NCI-H2029 treated with DMSO at 0.1 percent for 48 hours (cell line): ENCODE measurements at regions not wholly inside any gene's neighbourhood (a gene's known extent, or its start where the extent isn't known, plus 50 kb on each side); places are given as distances from the start of the nearest gene placed in this dataset.
"Not testable (repeated sequence)": the region's sequence is repeated elsewhere in the genome, so short reads cannot be mapped to it uniquely, and the experiment has no call there.

Source experiments
- DNase-seq: peaks from one replicate; lab custom pipeline; 2025; lab: John Stamatoyannopoulos, UW

DNA sequence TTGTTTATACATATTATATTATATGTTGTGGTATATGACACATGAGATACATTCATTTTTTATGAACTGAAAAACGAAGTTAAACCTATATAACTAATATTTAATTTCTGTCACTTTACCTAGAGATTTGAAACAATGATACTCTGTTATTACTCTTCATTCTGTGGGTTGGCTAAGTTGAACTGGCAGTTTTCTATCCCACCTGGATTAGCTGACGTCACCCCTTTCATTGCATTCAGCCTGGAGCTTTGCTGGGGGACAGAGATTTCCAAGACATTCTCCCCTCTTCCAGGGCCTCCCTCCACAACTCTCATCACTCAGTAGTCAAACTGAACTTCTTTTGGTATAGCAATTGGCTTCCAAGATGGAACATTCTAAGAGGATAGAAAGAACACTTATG, 309.2 kb upstream of the SATB1 start:
- DNase-seq: no peak

DNA sequence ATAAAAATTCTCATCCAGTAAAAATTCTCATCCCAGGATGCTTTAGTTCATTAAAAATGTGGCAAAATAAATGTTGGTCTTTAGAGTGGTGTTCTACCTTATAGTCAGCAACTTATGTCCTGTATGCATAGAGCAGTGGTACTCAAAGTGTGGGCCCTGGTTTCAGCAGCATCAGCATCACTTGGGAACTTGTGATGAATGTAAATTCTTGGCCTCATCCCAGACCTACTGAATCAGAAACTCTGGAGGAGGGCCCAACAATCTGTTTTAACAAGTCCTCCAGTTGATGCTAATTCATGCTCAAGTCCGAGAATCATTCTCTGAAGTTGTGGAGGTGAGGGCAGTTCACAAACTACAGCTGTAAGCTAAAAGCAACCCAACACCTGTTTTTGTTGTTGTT, 307.3 kb upstream of the SATB1 start:
- DNase-seq: no peak

- no peak for DNase-seq
These were observed 305.4 kb upstream of the SATB1 start for GRCh38 chr3:18730491-18730890.

GRCh38 chr3:18729671-18730070, 304.5 kb upstream of the SATB1 start:
- DNase-seq: no peak

DNA sequence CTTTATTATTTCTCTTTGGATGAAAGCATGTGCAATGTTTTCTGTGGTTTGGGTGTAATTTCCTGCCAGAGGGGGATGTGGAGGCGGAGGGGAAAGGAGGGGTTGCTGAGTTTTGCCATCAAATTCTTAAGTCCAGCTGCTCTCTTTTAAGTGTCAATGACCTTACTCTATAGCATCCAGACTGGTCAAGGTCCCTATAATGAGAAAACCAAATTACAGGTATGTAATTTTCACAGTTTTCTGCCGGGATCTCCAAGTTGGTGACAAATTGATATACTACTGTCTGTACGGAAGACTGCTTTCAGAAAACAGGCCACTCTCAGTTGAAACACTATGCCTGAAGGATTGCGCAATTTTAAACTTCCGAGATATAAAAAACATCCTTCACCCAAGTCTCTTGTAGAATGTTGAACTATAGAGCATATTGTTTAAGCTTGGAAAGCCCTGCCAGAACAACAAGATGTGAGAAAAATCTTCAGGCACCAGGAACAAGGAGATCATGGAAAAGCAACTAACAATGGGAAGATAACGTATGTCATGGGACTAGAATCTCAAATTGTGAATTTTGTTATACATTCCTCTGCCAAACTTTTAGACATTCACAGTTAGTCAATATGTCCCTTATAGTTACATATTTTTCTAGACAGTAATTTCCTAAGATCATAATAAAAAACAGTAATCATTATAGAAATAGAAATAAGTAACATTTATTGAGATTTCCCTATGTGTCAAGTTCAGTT, 300.7 kb upstream of the SATB1 start:
- DNase-seq: no peak

GRCh38 chr3:18724456-18724855, 299.3 kb upstream of the SATB1 start:
- DNase-seq: no peak

DNA sequence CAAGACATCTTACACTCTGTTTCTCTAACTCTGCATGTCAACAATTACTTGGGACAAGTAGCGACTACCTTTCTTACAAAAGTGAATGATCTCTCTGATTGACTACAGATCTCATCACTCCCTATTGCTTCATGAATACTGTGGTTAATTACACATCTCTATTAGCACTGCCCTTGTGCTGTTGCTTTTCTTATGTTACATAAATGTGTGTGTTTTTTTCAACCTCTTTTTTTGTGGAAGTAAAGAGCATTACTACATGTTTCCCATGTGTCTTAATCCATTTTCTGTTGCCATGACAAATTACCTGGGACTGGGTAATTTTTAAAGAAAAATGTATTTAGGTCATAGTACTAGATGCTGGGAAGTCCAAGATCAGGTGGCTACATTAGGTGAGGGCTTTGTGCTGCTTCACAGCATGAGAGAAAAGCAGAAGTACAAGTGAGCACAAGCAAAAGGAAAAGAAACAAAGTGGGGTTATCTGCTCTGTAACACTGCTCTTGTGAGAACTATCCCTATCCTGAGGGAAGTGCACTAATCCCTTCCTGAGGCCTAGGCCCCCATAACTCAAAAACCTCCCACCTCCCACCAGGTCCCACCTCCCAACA, 298.2 kb upstream of the SATB1 start:
- no peak for DNase-seq

- DNase-seq: no peak
These were observed 295.4 kb upstream of the SATB1 start for GRCh38 chr3:18720543-18720942.

GRCh38 chr3:18717598-18717997, 292.5 kb upstream of the SATB1 start:
- no peak for DNase-seq

DNA sequence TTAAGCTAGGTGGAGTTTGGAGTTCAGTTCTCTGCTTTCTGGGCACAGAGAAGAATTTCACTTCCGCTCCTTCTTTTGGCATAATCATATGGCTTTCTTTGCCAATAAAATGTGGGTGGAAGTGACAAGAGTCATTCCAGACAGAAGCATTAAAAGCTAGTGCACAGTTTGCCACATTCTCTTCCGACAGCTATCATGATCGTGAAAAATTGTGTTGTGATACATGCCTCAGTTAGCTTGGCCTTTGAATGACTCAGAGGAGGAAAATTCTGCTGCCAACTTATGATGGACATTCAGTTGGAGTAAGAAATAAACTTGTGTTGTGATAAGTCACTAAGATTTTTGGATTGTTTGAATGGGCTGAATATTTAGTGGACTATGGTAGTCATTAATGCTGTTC, 291.7 kb upstream of the SATB1 start:
- DNase-seq: no peak

DNA sequence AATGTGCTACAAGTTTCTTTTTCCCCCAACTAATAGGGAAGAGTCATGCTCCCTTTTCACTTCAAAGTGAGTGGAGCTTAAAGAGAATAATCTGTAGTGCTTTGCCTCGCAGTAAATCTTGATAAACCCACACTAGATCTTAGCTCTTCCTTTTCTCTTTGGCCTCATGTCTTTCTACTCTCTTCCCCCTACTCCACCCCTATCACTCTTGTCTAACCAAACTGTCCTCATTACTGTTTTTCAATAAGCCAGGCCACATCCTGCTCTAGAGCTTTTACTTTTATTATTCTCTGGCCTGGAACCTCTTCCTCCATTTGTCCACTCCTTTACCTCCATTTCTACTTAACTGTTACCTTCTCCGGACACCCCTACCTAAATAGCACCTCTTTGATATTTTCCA, 291.0 kb upstream of the SATB1 start:
- DNase-seq: no peak

GRCh38 chr3:18715208-18715607, 290.1 kb upstream of the SATB1 start:
- DNase-seq: no peak

DNA sequence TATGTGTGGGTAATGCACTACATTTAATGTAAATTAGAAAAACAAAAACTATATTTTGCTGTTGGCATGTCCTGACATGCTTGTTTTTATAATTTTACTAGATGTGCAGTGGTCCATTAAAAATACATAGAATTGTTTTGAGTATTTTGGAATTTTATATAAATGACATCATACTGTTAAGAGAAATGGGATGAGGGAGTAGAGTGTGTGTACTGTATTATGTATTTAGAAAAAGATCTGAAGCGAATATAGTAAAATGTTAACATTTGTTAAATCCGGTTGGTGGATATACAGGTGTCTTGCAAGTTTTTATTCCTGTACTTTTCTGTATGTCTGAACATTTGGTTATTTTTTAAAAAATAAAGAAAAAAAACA, 288.4 kb upstream of the SATB1 start:
- no peak for DNase-seq

DNA sequence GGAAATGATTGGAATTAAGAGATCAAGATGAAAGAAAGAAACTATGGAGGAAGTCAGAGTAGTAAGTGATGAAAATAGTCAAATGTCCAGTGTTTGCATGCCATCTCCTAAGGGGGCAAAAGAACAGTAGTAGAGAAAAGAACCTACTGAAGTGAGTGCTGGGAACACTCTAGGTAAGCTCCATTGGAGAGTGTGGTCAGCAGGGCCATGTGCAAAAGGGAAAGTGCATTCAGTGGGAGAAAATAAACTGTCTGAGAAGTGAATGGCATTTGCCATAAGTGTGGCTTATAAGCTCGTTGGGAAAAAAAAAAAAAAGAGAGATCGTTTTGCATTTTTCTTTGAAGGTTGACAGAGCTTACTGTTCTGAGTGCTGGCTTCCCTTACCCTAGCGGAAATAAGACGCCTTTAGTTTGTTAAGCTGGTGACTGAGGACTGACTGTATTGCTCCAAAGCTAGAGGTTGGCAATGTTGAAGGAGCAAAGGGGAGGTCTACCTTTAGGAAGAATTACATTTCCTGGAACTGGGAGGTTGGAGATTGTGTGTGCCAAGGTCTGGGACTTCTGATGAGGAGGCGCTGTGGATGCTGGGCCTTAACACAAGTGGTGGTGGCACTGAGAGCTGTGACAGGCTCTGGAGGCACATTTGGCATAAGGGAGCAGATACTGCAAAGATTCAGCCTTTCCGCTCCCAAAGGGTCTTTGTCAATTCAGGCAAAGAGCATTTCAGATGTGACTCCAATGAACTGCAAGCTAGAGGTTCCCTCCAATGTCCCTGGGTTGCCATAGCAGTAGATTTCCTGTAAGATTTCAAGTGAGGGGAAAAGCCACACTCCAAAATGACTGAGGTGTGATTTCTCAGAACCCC, 287.8 kb upstream of the SATB1 start:
- no peak for DNase-seq

DNA sequence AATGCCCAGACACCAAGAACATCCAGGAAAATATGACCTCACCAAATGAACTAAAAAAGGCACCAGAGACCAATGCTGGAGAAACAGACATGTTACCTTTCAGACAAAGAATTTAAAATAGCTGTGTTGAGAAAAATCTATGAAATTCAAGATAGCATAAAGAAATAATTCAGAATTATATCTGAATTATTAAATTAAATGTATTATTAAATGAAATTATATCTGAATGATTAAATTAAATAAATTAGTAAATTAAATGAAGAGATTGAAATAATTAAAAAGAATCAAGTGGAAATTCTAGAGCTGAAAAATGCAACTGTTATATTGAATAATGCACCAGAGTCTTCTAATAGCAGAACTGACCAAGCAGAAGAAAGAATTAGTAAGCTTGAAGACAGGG, 279.2 kb upstream of the SATB1 start:
- no peak for DNase-seq

DNA sequence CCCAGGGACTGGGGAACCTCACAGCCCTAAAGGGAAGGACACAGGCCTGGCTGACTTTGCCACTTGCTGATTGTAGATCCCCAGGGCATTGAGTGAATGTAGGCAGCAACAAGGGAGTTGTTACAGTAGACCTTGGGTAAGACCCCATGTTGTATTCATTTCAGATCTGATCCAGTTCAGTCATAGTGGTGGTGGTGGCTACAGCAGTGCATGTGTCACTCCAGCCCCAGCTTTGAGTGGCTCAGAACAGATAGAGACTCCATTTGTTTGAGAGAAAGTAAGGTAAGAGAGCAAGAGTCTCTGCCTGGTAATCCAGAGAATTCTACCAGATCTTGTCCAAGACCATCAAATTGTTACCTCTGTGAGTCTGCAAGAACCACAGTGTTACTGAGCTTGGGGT, 278.7 kb upstream of the SATB1 start:
- DNase-seq: no peak

DNA sequence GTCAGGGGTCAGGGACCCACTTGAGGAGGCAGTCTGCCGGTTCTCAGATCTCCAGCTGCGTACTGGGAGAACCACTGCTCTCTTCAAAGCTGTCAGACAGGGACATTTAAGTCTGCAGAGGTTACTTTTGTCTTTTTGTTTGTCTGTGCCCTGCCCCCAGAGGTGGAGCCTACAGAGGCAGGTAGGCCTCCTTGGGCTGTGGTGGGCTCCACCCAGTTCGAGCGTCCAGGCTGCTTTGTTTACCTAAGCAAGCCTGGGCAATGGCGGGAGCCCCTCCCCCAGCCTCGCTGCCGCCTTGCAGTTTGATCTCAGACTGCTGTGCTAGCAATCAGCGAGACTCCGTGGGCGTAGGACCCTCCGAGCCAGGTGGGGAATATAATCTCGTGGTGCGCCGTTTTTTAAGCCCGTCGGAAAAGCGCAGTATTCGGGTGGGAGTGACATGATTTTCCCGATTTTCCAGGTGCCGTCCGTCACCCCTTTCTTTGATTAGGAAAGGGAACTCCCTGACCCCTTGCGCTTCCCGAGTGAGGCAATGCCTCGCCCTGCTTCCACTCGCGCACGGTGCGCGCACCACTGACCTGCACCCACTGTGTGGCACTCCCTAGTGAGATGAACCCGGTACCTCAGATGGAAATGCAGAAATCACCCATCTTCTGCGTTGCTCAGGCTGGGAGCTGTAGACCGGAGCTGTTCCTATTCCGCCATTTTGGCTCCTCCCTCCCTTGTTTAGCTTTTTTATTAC, 268.6 kb upstream of the SATB1 start:
- DNase-seq: not testable (repeated sequence)

- DNase-seq: no peak
These were observed 262.1 kb upstream of the SATB1 start for GRCh38 chr3:18687286-18687685.

DNA sequence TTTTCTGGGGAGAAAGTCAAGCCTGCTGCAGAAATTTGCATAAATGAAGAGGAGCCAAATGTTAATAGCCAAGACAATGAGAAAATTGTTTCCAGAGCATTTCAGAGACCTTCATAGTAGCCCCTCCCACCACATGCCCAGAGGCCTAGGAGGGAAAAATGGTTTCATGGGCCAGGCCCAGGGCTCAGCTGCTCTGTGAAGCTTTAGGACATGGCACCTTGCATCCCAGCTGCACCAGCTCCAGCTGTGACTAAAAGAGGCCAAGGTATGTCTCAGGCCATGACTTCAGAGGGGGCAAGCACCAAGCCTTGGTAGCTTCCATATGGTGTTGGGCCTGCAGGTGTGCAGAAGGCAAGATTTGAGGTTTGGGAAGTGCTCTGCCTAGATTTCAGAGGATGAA, 258.8 kb upstream of the SATB1 start:
- no peak for DNase-seq

GRCh38 chr3:18681818-18682345, 256.7 kb upstream of the SATB1 start:
- no peak for DNase-seq

- no peak for DNase-seq
These were observed 255.6 kb upstream of the SATB1 start for GRCh38 chr3:18680758-18681157.

GRCh38 chr3:18679238-18679637, 254.1 kb upstream of the SATB1 start:
- no peak for DNase-seq
